Vagina (tissue), 2 donors: ENCODE measurements at regions not wholly inside any gene's neighbourhood (a gene's known extent, or its start where the extent isn't known, plus 50 kb on each side); places are given as distances from the start of the nearest gene placed in this dataset.

Experiments used
- CTCF ChIP-seq, 3 experiments: fragments of 450-650 bp in 2 of 3; fragments of 200-600 bp in 1 of 3; sonication (generic) in 1 of 3; IDR thresholded peaks; one replicate each; pipeline ENCODE4 v1.5.1; 2017 to 2019; ENCODE audit warnings: antibody characterized with exemption in 3 of 3, mild to moderate bottlenecking in 2 of 3, moderate library complexity in 2 of 3
- POLR2A ChIP-seq, 2 donors: fragments of 450-650 bp; IDR thresholded peaks; one replicate each; pipeline ENCODE4 v1.6.1; 2017; ENCODE audit warnings: antibody characterized with exemption in 2 of 2, mild to moderate bottlenecking in 2 of 2, moderate library complexity in 2 of 2

GRCh38 chr13:79812070-79812850, 331.3 kb downstream of the NDFIP2 start:
- TF ChIP-seq CTCF (IDR thresholded peaks at IDR 0.05) (no peak), POLR2A (IDR thresholded peaks at IDR 0.05) (no peak)
